ENCODE measurements at regions not wholly inside any gene's neighbourhood (a gene's known extent, or its start where the extent isn't known, plus 50 kb on each side); places are given as distances from the start of the nearest gene placed in this dataset.

- Mint-ChIP-seq H3K27ac (ENCODE audit: unreplicated experiment) (no peak overlapping the region), H3K4me1 (peaks cover 35% of the 10 kb centered on the region), H3K4me3 (no peak overlapping the region), H3K27me3 (ENCODE audit: low read depth) (no peaks in the 10 kb centered on the region), H3K9me3 (no peaks in the 10 kb centered on the region), H3K36me3 (ENCODE audit: low read depth) (no peaks in the 10 kb centered on the region)
- DNase-seq (ENCODE audit: low read depth, low spot score) = no peak
- TF ChIP-seq CTCF (conservative IDR thresholded peaks at IDR 0.05) = no peak
Measured at GRCh38 chr1:9448132-9449109, 90.8 kb upstream of the SLC25A33 start.

- peaks cover 34% of the 10 kb centered on the region for H3K4me1 Mint-ChIP-seq
- H3K9me3 Mint-ChIP-seq = no peaks in the 10 kb centered on the region
- DNase-seq (ENCODE audit: low read depth, low spot score) = no peak
- TF ChIP-seq CTCF (conservative IDR thresholded peaks at IDR 0.05) = no peak
- H3K27me3 Mint-ChIP-seq (ENCODE audit: low read depth) = no peaks in the 10 kb centered on the region
- no peaks in the 10 kb centered on the region for H3K36me3 Mint-ChIP-seq (ENCODE audit: low read depth)
- no peak overlapping the region for H3K27ac Mint-ChIP-seq (ENCODE audit: unreplicated experiment)
- H3K4me3 Mint-ChIP-seq = no peak overlapping the region
Measured at GRCh38 chr1:9449110-9449627, 90.1 kb upstream of the SLC25A33 start.

- Mint-ChIP-seq H3K4me3 (no peak overlapping the region), H3K36me3 (ENCODE audit: low read depth) (no peaks in the 10 kb centered on the region), H3K27ac (ENCODE audit: unreplicated experiment) (no peak overlapping the region), H3K27me3 (ENCODE audit: low read depth) (no peaks in the 10 kb centered on the region), H3K9me3 (no peaks in the 10 kb centered on the region), H3K4me1 (peaks cover 24% of the 10 kb centered on the region)
- no peak for DNase-seq (ENCODE audit: low read depth, low spot score)
- no peak for TF ChIP-seq CTCF (conservative IDR thresholded peaks at IDR 0.05)
Measured at GRCh38 chr1:9449976-9450696, 89.1 kb upstream of the SLC25A33 start.

- Mint-ChIP-seq H3K27ac (ENCODE audit: unreplicated experiment) (no peak overlapping the region), H3K36me3 (ENCODE audit: low read depth) (no peaks in the 10 kb centered on the region), H3K4me1 (peaks cover 24% of the 10 kb centered on the region), H3K27me3 (ENCODE audit: low read depth) (no peaks in the 10 kb centered on the region), H3K9me3 (no peaks in the 10 kb centered on the region), H3K4me3 (no peak overlapping the region)
- TF ChIP-seq CTCF (conservative IDR thresholded peaks at IDR 0.05) = no peak
- DNase-seq (ENCODE audit: low read depth, low spot score) = no peak
Measured at GRCh38 chr1:9451081-9451480, 88.2 kb upstream of the SLC25A33 start.

GRCh38 chr1:9452516-9453140 is 86.6 kb upstream of the SLC25A33 start:
- Mint-ChIP-seq H3K27me3 (ENCODE audit: low read depth) (no peaks in the 10 kb centered on the region), H3K9me3 (no peaks in the 10 kb centered on the region), H3K4me1 (peaks cover 19% of the 10 kb centered on the region)

More at GRCh38 chr1:9452516-9453140, 86.6 kb upstream of the SLC25A33 start:
- Mint-ChIP-seq H3K4me3 (no peak overlapping the region), H3K27ac (ENCODE audit: unreplicated experiment) (no peak overlapping the region), H3K36me3 (ENCODE audit: low read depth) (no peaks in the 10 kb centered on the region)
- no peak for DNase-seq (ENCODE audit: low read depth, low spot score)
- TF ChIP-seq CTCF (conservative IDR thresholded peaks at IDR 0.05) = no peak

Measured in neural crest cell (in vitro differentiated cells).